Stimulated activated naive B cell treated with anti-CD40 and anti-IgM and Interleukin-4, amounts not matched to agents 10 μg/mL and 1 μg/mL and 100 μg/mL, for 72 hours (primary cell): ENCODE measurements at regions not wholly inside any gene's neighbourhood (a gene's known extent, or its start where the extent isn't known, plus 50 kb on each side); places are given as distances from the start of the nearest gene placed in this dataset.

Experiments used
- ATAC-seq, 2 donors: fragments of 150-1000 bp; cut with Tn5 transposase; replicated peaks; 2 replicates each; pipeline ENCODE4 v1.10.0; 2021; ENCODE audit warnings: moderate library complexity in 1 of 2
- DNase-seq: peaks from one replicate; pipeline ENCODE4 v3.0.0; 2021
- H3K27ac Mint-ChIP-seq: one replicate; pipeline ENCODE4 v1.8.0; 2022; ENCODE audit warnings: mild to moderate bottlenecking, mixed read lengths
- H3K27me3 Mint-ChIP-seq, 2 donors: one replicate each; pipeline ENCODE4 v1.8.0; 2022; ENCODE audit warnings: mixed read lengths in 2 of 2
- H3K36me3 Mint-ChIP-seq, 2 donors: one replicate each; pipeline ENCODE4 v1.8.0; 2022; ENCODE audit warnings: mixed read lengths in 2 of 2, mild to moderate bottlenecking in 1 of 2
- H3K4me1 Mint-ChIP-seq, 2 donors: one replicate each; pipeline ENCODE4 v1.8.0; 2022; ENCODE audit warnings: mixed read lengths in 2 of 2, mild to moderate bottlenecking in 1 of 2
- H3K4me3 Mint-ChIP-seq, 2 donors: one replicate each; pipeline ENCODE4 v1.8.0; 2022; ENCODE audit warnings: mild to moderate bottlenecking in 2 of 2, mixed read lengths in 2 of 2, moderate library complexity in 1 of 2
- H3K9me3 Mint-ChIP-seq, 2 donors: one replicate each; pipeline ENCODE4 v1.8.0; 2022; ENCODE audit warnings: mixed read lengths in 2 of 2, mild to moderate bottlenecking in 1 of 2

GRCh38 chr14:38848243-38848935 lies 254.6 kb downstream of the SEC23A start:
- DNase-seq (no peak), ATAC-seq (no peak)
- Mint-ChIP-seq H3K9me3 (no peaks in the 10 kb centered on the region), H3K27me3 (no peaks in the 10 kb centered on the region), H3K36me3 (no peaks in the 10 kb centered on the region), H3K4me1 (no peaks in the 10 kb centered on the region), H3K4me3 (no peak overlapping the region), H3K27ac (no peak overlapping the region)

GRCh38 chr14:38847161-38847560 lies 255.9 kb downstream of the SEC23A start:
- Mint-ChIP-seq H3K4me1 (no peaks in the 10 kb centered on the region), H3K9me3 (no peaks in the 10 kb centered on the region), H3K4me3 (no peak overlapping the region), H3K27ac (no peak overlapping the region), H3K27me3 (no peaks in the 10 kb centered on the region), H3K36me3 (no peaks in the 10 kb centered on the region)
- no peak for DNase-seq
- ATAC-seq = no peak

- Mint-ChIP-seq H3K4me3 (no peak overlapping the region), H3K27me3 (peaks cover 0 to 4% of the 10 kb centered on the region in 2 donors), H3K27ac (no peak overlapping the region), H3K36me3 (no peaks in the 10 kb centered on the region), H3K4me1 (no peaks in the 10 kb centered on the region), H3K9me3 (no peaks in the 10 kb centered on the region)
- DNase-seq = no peak
- ATAC-seq = no peak
Observed at GRCh38 chr14:38839694-38840365, 263.2 kb downstream of the SEC23A start.

- Mint-ChIP-seq H3K36me3 (no peaks in the 10 kb centered on the region), H3K27me3 (peaks cover 0 to 4% of the 10 kb centered on the region in 2 donors), H3K27ac (no peak overlapping the region), H3K4me3 (no peak overlapping the region), H3K4me1 (no peaks in the 10 kb centered on the region), H3K9me3 (no peaks in the 10 kb centered on the region)
- ATAC-seq (no peak), DNase-seq (no peak)
Observed at GRCh38 chr14:38838979-38839323, 264.1 kb downstream of the SEC23A start.

GRCh38 chr14:38838049-38838978 lies 264.7 kb downstream of the SEC23A start:
- DNase-seq = no peak
- Mint-ChIP-seq H3K4me1 (no peaks in the 10 kb centered on the region), H3K4me3 (no peak overlapping the region), H3K27ac (no peak overlapping the region), H3K36me3 (no peaks in the 10 kb centered on the region), H3K9me3 (no peaks in the 10 kb centered on the region), H3K27me3 (peaks cover 0 to 4% of the 10 kb centered on the region in 2 donors)
- ATAC-seq = no peak

- ATAC-seq = no peak
- no peaks in the 10 kb centered on the region for H3K9me3 Mint-ChIP-seq
- H3K27me3 Mint-ChIP-seq = peaks cover 0 to 4% of the 10 kb centered on the region in 2 donors
Observed at GRCh38 chr14:38837343-38838048, 265.5 kb downstream of the SEC23A start.

GRCh38 chr14:38836539-38836938 lies 266.5 kb downstream of the SEC23A start:
- no peaks in the 10 kb centered on the region for H3K4me1 Mint-ChIP-seq
- no peak overlapping the region for H3K27ac Mint-ChIP-seq
- no peaks in the 10 kb centered on the region for H3K9me3 Mint-ChIP-seq
- H3K4me3 Mint-ChIP-seq = no peak overlapping the region
- DNase-seq (no peak), ATAC-seq (no peak)
- H3K27me3 Mint-ChIP-seq = peaks cover 0 to 4% of the 10 kb centered on the region in 2 donors
- H3K36me3 Mint-ChIP-seq = no peaks in the 10 kb centered on the region

More at GRCh38 chr14:38837343-38838048, 265.5 kb downstream of the SEC23A start:
- no peak overlapping the region for H3K27ac Mint-ChIP-seq
- DNase-seq = no peak
- no peaks in the 10 kb centered on the region for H3K4me1 Mint-ChIP-seq
- no peaks in the 10 kb centered on the region for H3K36me3 Mint-ChIP-seq
- H3K4me3 Mint-ChIP-seq = no peak overlapping the region

GRCh38 chr14:38835874-38836273 lies 267.2 kb downstream of the SEC23A start:
- Mint-ChIP-seq H3K27me3 (peaks cover 0 to 4% of the 10 kb centered on the region in 2 donors), H3K9me3 (no peaks in the 10 kb centered on the region), H3K27ac (no peak overlapping the region), H3K4me1 (no peaks in the 10 kb centered on the region), H3K4me3 (no peak overlapping the region), H3K36me3 (no peaks in the 10 kb centered on the region)
- no peak for ATAC-seq
- DNase-seq = no peak

- no peak for DNase-seq
- H3K4me3 Mint-ChIP-seq = no peak overlapping the region
- H3K27me3 Mint-ChIP-seq = no peaks in the 10 kb centered on the region
- peak overlapping the region; percentile 32 for H3K27ac Mint-ChIP-seq
- H3K9me3 Mint-ChIP-seq = no peaks in the 10 kb centered on the region
- H3K36me3 Mint-ChIP-seq = no peaks in the 10 kb centered on the region
- no peaks in the 10 kb centered on the region for H3K4me1 Mint-ChIP-seq
- no peak for ATAC-seq
Observed at GRCh38 chr14:38828183-38828827, 274.7 kb downstream of the SEC23A start.

GRCh38 chr14:38824706-38825105 lies 278.3 kb downstream of the SEC23A start:
- H3K9me3 Mint-ChIP-seq = peaks cover 0 to 3% of the 10 kb centered on the region in 2 donors
- no peaks in the 10 kb centered on the region for H3K4me1 Mint-ChIP-seq
- H3K36me3 Mint-ChIP-seq = no peaks in the 10 kb centered on the region
- no peak for ATAC-seq
- no peaks in the 10 kb centered on the region for H3K27me3 Mint-ChIP-seq
- no peak overlapping the region for H3K27ac Mint-ChIP-seq
- no peak overlapping the region for H3K4me3 Mint-ChIP-seq
- no peak for DNase-seq

GRCh38 chr14:38818555-38818954 lies 284.5 kb downstream of the SEC23A start:
- Mint-ChIP-seq H3K27me3 (no peaks in the 10 kb centered on the region), H3K9me3 (peaks cover 0 to 3% of the 10 kb centered on the region in 2 donors), H3K36me3 (no peaks in the 10 kb centered on the region), H3K27ac (no peak overlapping the region), H3K4me3 (no peak overlapping the region), H3K4me1 (no peaks in the 10 kb centered on the region)
- DNase-seq = no peak
- no peak for ATAC-seq

GRCh38 chr14:38808734-38809455 lies 294.1 kb downstream of the SEC23A start:
- no peaks in the 10 kb centered on the region for H3K27me3 Mint-ChIP-seq
- no peak for DNase-seq
- H3K4me3 Mint-ChIP-seq = no peak overlapping the region
- H3K4me1 Mint-ChIP-seq = no peaks in the 10 kb centered on the region
- peaks cover 16 to 18% of the 10 kb centered on the region in 2 donors for H3K9me3 Mint-ChIP-seq
- H3K36me3 Mint-ChIP-seq = no peaks in the 10 kb centered on the region
- ATAC-seq = no peak
- H3K27ac Mint-ChIP-seq = no peak overlapping the region

GRCh38 chr14:38799671-38800070 lies 303.4 kb downstream of the SEC23A start:
- no peak for ATAC-seq
- Mint-ChIP-seq H3K4me3 (no peak overlapping the region), H3K27me3 (no peaks in the 10 kb centered on the region), H3K4me1 (no peaks in the 10 kb centered on the region), H3K36me3 (no peaks in the 10 kb centered on the region), H3K9me3 (peaks cover 8 to 18% of the 10 kb centered on the region in 2 donors), H3K27ac (no peak overlapping the region)
- no peak for DNase-seq
